ENCODE measurements at regions not wholly inside any gene's neighbourhood (a gene's known extent, or its start where the extent isn't known, plus 50 kb on each side); places are given as distances from the start of the nearest gene placed in this dataset.
A peak's percentile ranks its signal among the peaks of the same experiment; 100 is the strongest.

DNA sequence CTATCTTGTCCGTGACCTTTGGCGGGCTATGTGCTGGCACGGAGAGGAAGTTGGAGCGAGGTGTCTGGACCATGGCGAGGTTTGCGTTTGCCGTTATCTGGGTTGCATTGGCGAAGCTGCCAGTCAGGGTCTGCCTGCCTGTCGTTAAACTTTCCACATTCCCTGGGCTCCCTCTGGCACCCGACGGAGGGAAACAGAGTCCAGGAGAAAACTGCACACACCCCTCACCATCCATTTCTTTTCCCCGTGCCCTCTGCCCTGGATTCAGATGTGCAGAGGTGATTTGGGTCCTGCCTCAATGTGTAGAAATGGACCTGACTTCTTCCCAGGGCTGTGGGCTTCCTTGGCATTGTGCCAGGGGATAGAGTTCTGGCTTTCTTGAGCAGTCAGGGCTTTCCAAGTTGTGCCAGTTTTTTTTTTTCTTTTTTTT, 142.4 kb downstream of the URI1 start:
- TF ChIP-seq, protein P1, sequence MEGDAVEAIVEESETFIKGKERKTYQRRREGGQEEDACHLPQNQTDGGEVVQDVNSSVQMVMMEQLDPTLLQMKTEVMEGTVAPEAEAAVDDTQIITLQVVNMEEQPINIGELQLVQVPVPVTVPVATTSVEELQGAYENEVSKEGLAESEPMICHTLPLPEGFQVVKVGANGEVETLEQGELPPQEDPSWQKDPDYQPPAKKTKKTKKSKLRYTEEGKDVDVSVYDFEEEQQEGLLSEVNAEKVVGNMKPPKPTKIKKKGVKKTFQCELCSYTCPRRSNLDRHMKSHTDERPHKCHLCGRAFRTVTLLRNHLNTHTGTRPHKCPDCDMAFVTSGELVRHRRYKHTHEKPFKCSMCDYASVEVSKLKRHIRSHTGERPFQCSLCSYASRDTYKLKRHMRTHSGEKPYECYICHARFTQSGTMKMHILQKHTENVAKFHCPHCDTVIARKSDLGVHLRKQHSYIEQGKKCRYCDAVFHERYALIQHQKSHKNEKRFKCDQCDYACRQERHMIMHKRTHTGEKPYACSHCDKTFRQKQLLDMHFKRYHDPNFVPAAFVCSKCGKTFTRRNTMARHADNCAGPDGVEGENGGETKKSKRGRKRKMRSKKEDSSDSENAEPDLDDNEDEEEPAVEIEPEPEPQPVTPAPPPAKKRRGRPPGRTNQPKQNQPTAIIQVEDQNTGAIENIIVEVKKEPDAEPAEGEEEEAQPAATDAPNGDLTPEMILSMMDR (IDR thresholded peaks at IDR 0.05; ENCODE audit: insufficient read depth, missing control alignments) = no peak
- FAIRE-seq (no peak), DNase-seq (ENCODE audit: insufficient read length, low spot score) (no peak)

DNA sequence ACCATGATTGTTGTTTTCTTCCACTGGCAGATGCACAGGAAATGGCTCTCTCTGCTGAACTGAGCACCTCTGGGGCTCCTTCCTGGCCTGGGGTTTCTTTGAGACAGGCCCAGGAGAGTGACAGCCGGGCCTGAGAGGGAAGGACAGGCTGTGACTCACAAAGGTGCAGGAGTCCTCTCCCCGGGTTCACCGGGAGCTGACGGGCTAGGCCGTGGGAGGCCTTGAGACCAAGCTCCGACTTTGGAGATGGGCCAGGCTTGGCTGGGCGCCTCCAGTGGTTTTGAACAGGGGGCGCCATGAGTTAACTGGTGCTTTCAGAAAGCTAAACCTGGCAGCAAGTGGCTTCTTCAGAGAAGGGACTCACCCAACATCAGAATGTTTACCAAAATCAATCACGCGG, 143.4 kb downstream of the URI1 start:
- DNase-seq (ENCODE audit: insufficient read length, low spot score) = no peak
- no peak for FAIRE-seq
- TF ChIP-seq, protein P1 (IDR thresholded peaks at IDR 0.05; ENCODE audit: insufficient read depth, missing control alignments) = peak; percentile 35

DNA sequence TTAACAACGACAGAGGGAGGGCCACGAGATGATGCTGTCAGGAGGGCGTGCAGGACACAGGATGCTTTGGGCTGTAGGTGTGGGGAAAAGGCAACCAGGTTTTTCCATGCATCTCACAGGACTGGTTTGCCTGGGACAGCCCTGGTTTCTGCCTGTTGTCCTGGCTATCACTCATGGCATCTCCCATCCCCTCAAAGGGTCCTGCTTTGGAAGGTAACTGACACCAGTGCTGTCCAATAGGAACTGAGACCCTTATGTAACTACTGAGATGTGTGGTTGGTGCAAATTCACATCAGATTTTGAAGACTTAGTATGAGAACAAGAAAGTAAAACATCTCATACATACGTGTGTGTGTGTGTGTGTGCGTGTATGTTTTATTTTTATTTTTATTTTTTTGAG, 144.2 kb downstream of the URI1 start:
- no peak for DNase-seq (ENCODE audit: insufficient read length, low spot score)
- TF ChIP-seq, protein P1 (IDR thresholded peaks at IDR 0.05; ENCODE audit: insufficient read depth, missing control alignments) = no peak
- no peak for FAIRE-seq

DNA sequence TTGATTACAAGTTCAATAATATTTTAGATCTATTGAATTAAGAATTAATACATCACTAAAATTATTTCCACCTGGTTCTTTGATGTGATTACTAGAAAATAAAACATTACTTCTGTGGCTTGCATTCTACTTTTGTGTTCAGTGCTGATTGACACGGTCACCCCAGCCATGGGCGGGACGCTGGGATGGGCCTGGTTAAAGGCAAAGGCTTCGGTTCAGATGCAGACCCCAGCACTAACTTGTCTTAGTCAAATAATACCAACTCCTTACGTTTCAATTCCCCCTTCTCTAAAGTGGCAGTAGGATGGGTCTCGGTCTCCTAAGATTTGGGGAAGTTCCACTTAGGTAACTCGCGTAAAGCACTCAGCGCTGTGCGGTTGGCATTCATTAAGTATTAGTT, 144.9 kb downstream of the URI1 start:
- no peak for DNase-seq (ENCODE audit: insufficient read length, low spot score)
- no peak for FAIRE-seq
- TF ChIP-seq, protein P1 (IDR thresholded peaks at IDR 0.05; ENCODE audit: insufficient read depth, missing control alignments) = no peak

DNA sequence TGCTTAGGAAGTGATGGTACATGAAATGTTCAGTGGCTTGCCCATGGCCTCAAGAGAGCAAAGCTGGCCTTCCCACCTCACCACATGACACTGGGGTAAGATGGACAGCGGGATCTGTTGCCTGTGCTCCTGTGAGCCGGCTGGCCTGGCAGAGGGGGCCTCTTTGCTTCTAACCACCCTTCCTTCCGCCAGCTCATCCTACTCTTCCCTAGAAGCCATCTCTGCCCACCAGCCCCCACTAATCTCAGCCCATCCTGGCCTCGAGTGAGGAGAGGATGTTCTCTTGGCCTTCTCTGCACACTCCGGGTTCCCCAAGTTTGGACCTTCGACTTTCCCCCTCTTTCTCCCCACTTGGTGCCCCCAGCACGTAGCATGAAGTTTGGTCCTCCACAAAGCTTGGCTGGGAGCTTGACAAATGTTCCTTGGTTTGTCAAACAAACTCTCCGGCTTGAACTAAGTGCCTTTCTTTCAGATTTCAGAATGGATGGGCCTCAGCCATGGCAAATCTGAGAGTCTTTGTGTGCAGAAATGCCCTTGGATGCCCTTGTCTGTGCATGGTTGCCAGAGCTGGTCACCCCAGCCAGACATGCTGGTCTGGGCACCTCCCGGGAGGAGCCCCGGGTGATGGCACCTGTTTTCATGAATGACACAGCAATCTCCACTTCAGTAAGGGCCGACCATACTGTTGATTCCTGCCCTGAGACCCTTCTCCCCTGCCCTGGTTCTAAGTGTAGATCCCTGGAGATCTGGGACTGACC, 145.5 kb downstream of the URI1 start:
- TF ChIP-seq, protein P1 (IDR thresholded peaks at IDR 0.05; ENCODE audit: insufficient read depth, missing control alignments) = no peak
- DNase-seq (ENCODE audit: insufficient read length, low spot score) (no peak), FAIRE-seq (no peak)

DNA sequence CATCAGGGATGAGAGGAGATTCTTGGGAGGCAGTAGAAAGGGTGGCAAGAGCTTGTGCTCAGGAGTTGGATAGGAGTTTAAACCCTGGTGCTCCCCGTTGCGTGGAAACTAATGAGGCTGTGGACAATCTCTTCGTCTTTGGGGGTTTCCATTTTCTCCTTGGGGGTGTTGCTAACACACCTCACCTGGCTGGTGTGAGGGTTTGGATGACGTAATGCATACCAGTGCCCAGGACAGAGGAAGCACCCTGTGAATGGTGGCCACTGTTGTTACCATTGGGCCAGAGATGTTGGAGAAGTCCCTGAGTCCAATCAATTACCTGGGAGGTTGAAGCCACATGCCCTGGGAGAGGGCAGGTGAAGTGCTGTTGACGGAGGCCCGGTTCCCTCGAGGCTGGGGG, 146.5 kb downstream of the URI1 start:
- TF ChIP-seq, protein P1 (IDR thresholded peaks at IDR 0.05; ENCODE audit: insufficient read depth, missing control alignments) = no peak
- FAIRE-seq = no peak
- DNase-seq (ENCODE audit: insufficient read length, low spot score) = no peak

DNA sequence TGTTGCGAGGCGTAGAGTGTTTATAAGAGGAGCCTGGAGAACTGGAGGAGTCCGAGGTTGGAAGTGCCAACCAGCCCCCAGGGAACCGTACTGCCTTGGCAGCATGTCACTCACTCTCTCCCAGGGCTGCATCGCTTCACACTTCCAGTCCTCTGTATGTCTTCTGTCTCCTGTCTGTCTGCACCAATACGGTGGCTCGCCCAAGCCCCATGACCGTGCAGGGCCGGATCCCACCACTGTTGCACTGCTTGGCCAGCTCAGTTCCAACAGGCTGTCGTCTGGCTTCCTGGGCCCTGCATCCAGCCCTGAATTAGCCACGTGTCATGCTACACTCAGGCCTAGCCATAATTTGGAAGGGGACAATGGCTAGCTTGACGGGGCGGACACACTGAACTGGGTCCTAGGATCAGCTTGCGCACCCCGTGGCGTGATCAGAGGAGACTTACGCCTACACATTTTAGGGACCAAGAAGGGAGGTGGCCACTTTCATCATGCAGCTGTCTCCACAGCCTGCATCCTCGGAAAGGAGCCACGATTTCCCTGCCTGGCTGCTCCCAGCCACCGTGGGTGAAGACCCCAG, 147.1 kb downstream of the URI1 start:
- no peak for DNase-seq (ENCODE audit: insufficient read length, low spot score)
- no peak for FAIRE-seq

More for the DNA sequence above, 147.1 kb downstream of the URI1 start:
- TF ChIP-seq, protein P1 (IDR thresholded peaks at IDR 0.05; ENCODE audit: insufficient read depth, missing control alignments) = no peak
